ENCODE measurements at regions not wholly inside any gene's neighbourhood (a gene's known extent, or its start where the extent isn't known, plus 50 kb on each side); places are given as distances from the start of the nearest gene placed in this dataset.

- TF ChIP-seq ZNF174 (tag by site-specific recombination; IDR thresholded peaks at IDR 0.05) (no peak), KLF7 (tag by site-specific recombination; IDR thresholded peaks at IDR 0.05; ENCODE audit: borderline replicate concordance) (no peak), ZSCAN4 (tag by site-specific recombination; IDR thresholded peaks at IDR 0.05) (no peak), YY1 (tag by site-specific recombination; IDR thresholded peaks at IDR 0.05) (no peak), ZNF658 (tag by site-specific recombination; IDR thresholded peaks at IDR 0.05) (no peak), ZNF341 (tag by site-specific recombination; IDR thresholded peaks at IDR 0.05; ENCODE audit: low read depth) (no peak), ZNF48 (tag by site-specific recombination; IDR thresholded peaks at IDR 0.05) (no peak), ZNF24 (tag by site-specific recombination; IDR thresholded peaks at IDR 0.05) (no peak), ZNF2 (tag by site-specific recombination; IDR thresholded peaks at IDR 0.05) (no peak), ZFP3 (tag by site-specific recombination; IDR thresholded peaks at IDR 0.05; ENCODE audit: low read depth) (no peak), GLI4 (tag by site-specific recombination; IDR thresholded peaks at IDR 0.05) (no peak), ZNF449 (tag by site-specific recombination; IDR thresholded peaks at IDR 0.05) (no peak), ZNF76 (tag by site-specific recombination; IDR thresholded peaks at IDR 0.05; ENCODE audit: borderline replicate concordance, low read depth) (no peak)
- TF ChIP-seq, protein P1, sequence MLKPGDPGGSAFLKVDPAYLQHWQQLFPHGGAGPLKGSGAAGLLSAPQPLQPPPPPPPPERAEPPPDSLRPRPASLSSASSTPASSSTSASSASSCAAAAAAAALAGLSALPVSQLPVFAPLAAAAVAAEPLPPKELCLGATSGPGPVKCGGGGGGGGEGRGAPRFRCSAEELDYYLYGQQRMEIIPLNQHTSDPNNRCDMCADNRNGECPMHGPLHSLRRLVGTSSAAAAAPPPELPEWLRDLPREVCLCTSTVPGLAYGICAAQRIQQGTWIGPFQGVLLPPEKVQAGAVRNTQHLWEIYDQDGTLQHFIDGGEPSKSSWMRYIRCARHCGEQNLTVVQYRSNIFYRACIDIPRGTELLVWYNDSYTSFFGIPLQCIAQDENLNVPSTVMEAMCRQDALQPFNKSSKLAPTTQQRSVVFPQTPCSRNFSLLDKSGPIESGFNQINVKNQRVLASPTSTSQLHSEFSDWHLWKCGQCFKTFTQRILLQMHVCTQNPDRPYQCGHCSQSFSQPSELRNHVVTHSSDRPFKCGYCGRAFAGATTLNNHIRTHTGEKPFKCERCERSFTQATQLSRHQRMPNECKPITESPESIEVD (tag by site-specific recombination; IDR thresholded peaks at IDR 0.05), result no peak
- Histone ChIP-seq H3K36me3 (ENCODE audit: control insufficient read depth in 2 of 2, insufficient read depth in 1 of 2, low read length in 2 of 2) (no peaks in the 10 kb centered on the region), H3K4me3 (ENCODE audit: low read depth, low read length) (no peak overlapping the region), H3K27ac (ENCODE audit: extremely low read depth, low read depth, low read length) (no peak overlapping the region), H3K9me3 (ENCODE audit: control insufficient read depth, insufficient read depth, low read depth, low read length) (no peaks in the 10 kb centered on the region), H3K4me1 (ENCODE audit: control insufficient read depth, insufficient read depth, low read length) (no peaks in the 10 kb centered on the region)
- ChIA-PET CTCF (no interaction called here), POLR2A (no interaction called here)
Observed at GRCh38 chr14:98415766-98416165, 856.2 kb downstream of the BCL11B start.

GRCh38 chr14:98417001-98417400 lies 855.0 kb downstream of the BCL11B start:
- no peaks in the 10 kb centered on the region for H3K9me3 ChIP-seq (ENCODE audit: control insufficient read depth, insufficient read depth, low read depth, low read length)
- ChIA-PET CTCF (no interaction called here), POLR2A (no interaction called here)
- H3K4me3 ChIP-seq (ENCODE audit: low read depth, low read length), result no peak overlapping the region
- H3K36me3 ChIP-seq (ENCODE audit: control insufficient read depth in 2 of 2, insufficient read depth in 1 of 2, low read length in 2 of 2), result no peaks in the 10 kb centered on the region
- H3K4me1 ChIP-seq (ENCODE audit: control insufficient read depth, insufficient read depth, low read length), result no peaks in the 10 kb centered on the region
- H3K27ac ChIP-seq (ENCODE audit: extremely low read depth, low read depth, low read length), result no peak overlapping the region
- TF ChIP-seq GLI2 (tag by site-specific recombination; IDR thresholded peaks at IDR 0.05; ENCODE audit: borderline replicate concordance, low read depth) (no peak), KLF1 (tag by site-specific recombination; IDR thresholded peaks at IDR 0.05) (no peak), ZNF530 (tag by site-specific recombination; IDR thresholded peaks at IDR 0.05; ENCODE audit: low read depth) (no peak)

DNA sequence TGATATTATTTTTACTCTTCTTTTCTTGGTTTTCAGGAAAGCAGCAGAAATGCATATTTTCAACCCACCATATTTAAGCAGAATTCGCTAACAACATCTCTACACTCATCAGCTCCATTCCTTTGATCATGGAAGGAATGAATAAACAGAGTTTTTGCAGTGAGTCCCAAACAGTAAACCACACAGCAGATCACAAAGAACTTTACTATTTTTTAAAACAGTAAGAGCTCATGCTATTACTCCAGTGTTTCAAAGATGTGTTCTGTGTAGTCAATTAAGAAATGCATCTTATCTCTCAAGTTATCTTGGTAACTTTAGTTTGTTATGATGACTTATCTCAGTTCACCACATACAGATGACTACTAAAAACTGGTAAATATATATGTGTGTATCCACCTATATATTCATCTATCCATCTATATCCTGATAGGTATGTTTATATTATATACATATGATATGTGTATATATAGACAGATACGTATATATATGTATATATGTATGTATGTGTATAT lies 843.5 kb downstream of the BCL11B start:
- Histone ChIP-seq H3K4me3 (ENCODE audit: low read depth, low read length) (no peak overlapping the region), H3K4me1 (ENCODE audit: control insufficient read depth, insufficient read depth, low read length) (no peaks in the 10 kb centered on the region), H3K9me3 (ENCODE audit: control insufficient read depth, insufficient read depth, low read depth, low read length) (no peaks in the 10 kb centered on the region), H3K36me3 (ENCODE audit: control insufficient read depth in 2 of 2, insufficient read depth in 1 of 2, low read length in 2 of 2) (no peaks in the 10 kb centered on the region), H3K27ac (ENCODE audit: extremely low read depth, low read depth, low read length) (no peak overlapping the region)
- POLR2A ChIA-PET, result no interaction called here
- CTCF ChIA-PET, result no interaction called here
- TF ChIP-seq ZNF596 (tag by site-specific recombination; IDR thresholded peaks at IDR 0.05), result no peak
- TF ChIP-seq, protein P2, sequence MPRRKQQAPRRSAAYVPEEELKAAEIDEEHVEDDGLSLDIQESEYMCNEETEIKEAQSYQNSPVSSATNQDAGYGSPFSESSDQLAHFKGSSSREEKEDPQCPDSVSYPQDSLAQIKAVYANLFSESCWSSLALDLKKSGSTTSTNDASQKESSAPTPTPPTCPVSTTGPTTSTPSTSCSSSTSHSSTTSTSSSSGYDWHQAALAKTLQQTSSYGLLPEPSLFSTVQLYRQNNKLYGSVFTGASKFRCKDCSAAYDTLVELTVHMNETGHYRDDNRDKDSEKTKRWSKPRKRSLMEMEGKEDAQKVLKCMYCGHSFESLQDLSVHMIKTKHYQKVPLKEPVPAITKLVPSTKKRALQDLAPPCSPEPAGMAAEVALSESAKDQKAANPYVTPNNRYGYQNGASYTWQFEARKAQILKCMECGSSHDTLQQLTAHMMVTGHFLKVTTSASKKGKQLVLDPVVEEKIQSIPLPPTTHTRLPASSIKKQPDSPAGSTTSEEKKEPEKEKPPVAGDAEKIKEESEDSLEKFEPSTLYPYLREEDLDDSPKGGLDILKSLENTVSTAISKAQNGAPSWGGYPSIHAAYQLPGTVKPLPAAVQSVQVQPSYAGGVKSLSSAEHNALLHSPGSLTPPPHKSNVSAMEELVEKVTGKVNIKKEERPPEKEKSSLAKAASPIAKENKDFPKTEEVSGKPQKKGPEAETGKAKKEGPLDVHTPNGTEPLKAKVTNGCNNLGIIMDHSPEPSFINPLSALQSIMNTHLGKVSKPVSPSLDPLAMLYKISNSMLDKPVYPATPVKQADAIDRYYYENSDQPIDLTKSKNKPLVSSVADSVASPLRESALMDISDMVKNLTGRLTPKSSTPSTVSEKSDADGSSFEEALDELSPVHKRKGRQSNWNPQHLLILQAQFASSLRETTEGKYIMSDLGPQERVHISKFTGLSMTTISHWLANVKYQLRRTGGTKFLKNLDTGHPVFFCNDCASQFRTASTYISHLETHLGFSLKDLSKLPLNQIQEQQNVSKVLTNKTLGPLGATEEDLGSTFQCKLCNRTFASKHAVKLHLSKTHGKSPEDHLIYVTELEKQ (tag by site-specific recombination; IDR thresholded peaks at IDR 0.05; ENCODE audit: borderline replicate concordance), result no peak
- TF ChIP-seq HOXD13 (CRISPR knock-in tag; IDR thresholded peaks at IDR 0.05; ENCODE audit: borderline replicate concordance), result no peak
- TF ChIP-seq ZFP37 (tag by site-specific recombination; IDR thresholded peaks at IDR 0.05), result no peak
- TF ChIP-seq ZNF140 (tag by site-specific recombination; IDR thresholded peaks at IDR 0.05), result no peak
- no peak for TF ChIP-seq INSM2 (tag by site-specific recombination; IDR thresholded peaks at IDR 0.05)
- TF ChIP-seq ZNF560 (tag by site-specific recombination; IDR thresholded peaks at IDR 0.05; ENCODE audit: borderline replicate concordance), result no peak
